Breast epithelium (tissue), 4 donors: ENCODE measurements at regions not wholly inside any gene's neighbourhood (a gene's known extent, or its start where the extent isn't known, plus 50 kb on each side); places are given as distances from the start of the nearest gene placed in this dataset.
"Not testable (repeated sequence)": the region's sequence is repeated elsewhere in the genome, so short reads cannot be mapped to it uniquely, and the experiment has no call there.

Experiments
- DNase-seq, 2 donors: peaks; one replicate each; pipeline ENCODE4 v3.0.0-alpha.2; 2019; ENCODE audit warnings: low spot score in 2 of 2
- H3K27ac ChIP-seq, 2 donors: fragments of 200-600 bp; sonication (generic) in 1 of 2; one replicate each; pipeline ENCODE4 v1.5.1; 2016 to 2019; ENCODE audit warnings: mild to moderate bottlenecking in 1 of 2
- H3K27me3 ChIP-seq, 2 donors: fragments of 200-600 bp; sonication (generic) in 1 of 2; one replicate each; pipeline versions ENCODE4 v1.5.1 to v1.6.0; 2017 to 2019; ENCODE audit warnings: control low read depth in 1 of 2, mild to moderate bottlenecking in 1 of 2
- H3K36me3 ChIP-seq: fragments of 200-600 bp; one replicate; pipeline ENCODE4 v1.5.1; 2019
- H3K4me1 ChIP-seq, 2 donors: fragments of 200-600 bp; sonication (generic); one replicate each; pipeline ENCODE4 v1.5.1; 2016 to 2019; ENCODE audit warnings: control low read depth in 1 of 2
- H3K4me3 ChIP-seq, 3 donors: fragments of 200-600 bp; sonication (generic); 1 replicate in 2 of 3; 2 replicates in 1 of 3; pipeline ENCODE4 v1.5.1; 2016 to 2019; ENCODE audit warnings: mild to moderate bottlenecking in 3 of 3, moderate library complexity in 2 of 3
- H3K9me3 ChIP-seq, 2 donors: fragments of 200-600 bp; sonication (generic) in 1 of 2; one replicate each; pipeline ENCODE4 v1.5.1; 2016 to 2019; ENCODE audit warnings: control low read depth in 1 of 2
- CTCF ChIP-seq, 3 donors: fragments of 450-650 bp; IDR thresholded peaks; one replicate each; pipeline ENCODE4 v1.5.1; 2016 to 2017; ENCODE audit warnings: antibody characterized with exemption in 3 of 3, mild to moderate bottlenecking in 3 of 3, moderate library complexity in 3 of 3
- POLR2A ChIP-seq: fragments of 450-650 bp; IDR thresholded peaks from one replicate; pipeline ENCODE4 v1.6.1; 2016; ENCODE audit warnings: antibody characterized with exemption, mild to moderate bottlenecking, moderate library complexity
- POLR2AphosphoS5 ChIP-seq, 3 donors: sonication (generic); formaldehyde crosslinking; IDR thresholded peaks; one replicate each; pipeline ENCODE4 v1.6.1; 2017; ENCODE audit warnings: antibody characterized with exemption in 3 of 3
- intact Hi-C: fragments of 100-400 bp; cut with DNase I; formaldehyde crosslinking; loops from one replicate; pipeline ENCODE4 v1.15.1; 2023; ENCODE audit warnings: low total_unique reads

GRCh38 chr3:197394464-197395321 lies 96.3 kb upstream of the DLG1 start:
- Histone ChIP-seq H3K27ac (peak overlapping the region; percentile 84 to 90), H3K36me3 (no peaks in the 10 kb centered on the region), H3K4me3 (peak overlapping the region in 1 of 3 donors; percentile 19), H3K27me3 (no peaks in the 10 kb centered on the region), H3K4me1 (no peaks in the 10 kb centered on the region), H3K9me3 (no peaks in the 10 kb centered on the region)
- peak in 1 of 2 donors; percentile 90 for DNase-seq
- TF ChIP-seq POLR2AphosphoS5 (IDR thresholded peaks at IDR 0.05): peak in 1 of 3 donors; percentile 48
- no peak for TF ChIP-seq POLR2A
- intact Hi-C loops: no loop called here

- H3K36me3 ChIP-seq, H3K4me1 ChIP-seq, H3K27me3 ChIP-seq, H3K9me3 ChIP-seq, intact Hi-C loops, DNase-seq: not testable (repeated sequence)
- H3K27ac ChIP-seq: peak overlapping the region; percentile 84 to 90
- H3K4me3 ChIP-seq: peak overlapping the region in 1 of 3 donors; percentile 19
Measured at GRCh38 chr3:197394126-197394463, 95.7 kb upstream of the DLG1 start.

DNA sequence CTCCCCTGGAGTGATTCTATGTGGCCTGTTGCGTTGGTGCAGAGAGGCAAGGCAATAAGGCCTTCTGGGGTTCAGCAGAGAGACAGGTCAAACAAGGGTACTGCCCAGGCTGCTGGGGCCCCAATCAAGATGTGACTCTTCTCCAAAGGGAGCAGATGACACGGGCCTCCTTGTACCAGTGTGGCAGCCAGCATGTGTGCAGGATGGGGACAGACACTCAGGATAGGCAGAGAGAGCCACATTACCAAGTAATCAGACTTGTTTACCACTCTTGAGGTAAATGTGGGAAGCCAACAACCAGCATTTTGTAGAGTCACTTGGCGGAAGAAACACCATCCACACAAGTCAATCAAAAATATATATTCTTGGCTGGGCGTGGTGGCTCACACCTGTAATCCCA lies 95.3 kb upstream of the DLG1 start:
- TF ChIP-seq POLR2AphosphoS5 (IDR thresholded peaks at IDR 0.05) (no peak), CTCF (IDR thresholded peaks at IDR 0.05) (no peak), POLR2A (no peak)
- intact Hi-C loops: no loop called here

DNA sequence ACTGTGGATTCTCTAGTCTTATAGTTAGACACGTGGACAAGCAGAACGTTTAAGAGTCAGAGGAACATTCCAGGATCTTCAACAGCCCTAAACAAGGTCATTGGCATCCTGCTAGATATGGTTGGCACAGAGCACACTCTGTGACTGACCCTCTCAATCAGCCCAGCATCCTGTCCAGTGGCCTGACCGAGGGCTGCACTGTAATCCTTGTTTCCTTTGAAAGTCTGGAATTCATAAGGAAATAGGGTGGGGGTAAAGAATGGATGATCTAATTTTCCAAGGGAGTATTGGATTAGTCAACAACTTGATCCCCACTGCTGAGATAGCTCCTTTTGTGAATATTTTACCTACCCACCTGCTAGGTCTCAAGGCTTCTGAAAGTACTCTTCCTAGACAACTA lies 94.5 kb upstream of the DLG1 start:
- no peaks in the 10 kb centered on the region for H3K4me1 ChIP-seq
- H3K36me3 ChIP-seq: no peaks in the 10 kb centered on the region
- no peaks in the 10 kb centered on the region for H3K9me3 ChIP-seq
- no peak for TF ChIP-seq POLR2A
- intact Hi-C loops: no loop called here
- H3K4me3 ChIP-seq: no peak overlapping the region
- no peak for DNase-seq
- no peak overlapping the region for H3K27ac ChIP-seq
- H3K27me3 ChIP-seq: no peaks in the 10 kb centered on the region

More for the DNA sequence above, 95.3 kb upstream of the DLG1 start:
- Histone ChIP-seq H3K27ac (peak overlapping the region; percentile 84 to 90), H3K27me3 (no peaks in the 10 kb centered on the region), H3K9me3 (no peaks in the 10 kb centered on the region), H3K4me3 (no peak overlapping the region), H3K36me3 (no peaks in the 10 kb centered on the region), H3K4me1 (no peaks in the 10 kb centered on the region)
- no peak for DNase-seq

DNA sequence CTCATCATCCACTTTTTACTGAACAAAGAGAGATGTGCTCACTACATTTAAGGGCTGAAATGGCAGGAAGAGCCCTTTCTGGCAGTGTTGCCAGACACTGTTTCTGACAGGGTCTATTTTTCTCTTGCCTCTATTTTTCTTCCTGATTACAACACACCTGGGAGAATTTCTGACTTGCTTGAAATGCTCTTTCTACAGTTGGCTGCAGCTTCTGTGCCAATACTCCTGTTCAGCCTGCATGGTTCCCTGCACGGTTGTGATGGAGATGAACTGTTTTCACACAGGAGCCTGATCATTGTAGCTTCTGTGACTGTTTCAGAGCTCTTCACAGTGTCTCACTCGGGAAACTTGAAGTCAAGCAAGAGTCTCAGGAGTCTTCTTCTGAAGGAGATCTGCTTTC lies 83.0 kb upstream of the DLG1 start:
- DNase-seq: no peak
- Histone ChIP-seq H3K4me3 (no peak overlapping the region), H3K9me3 (no peaks in the 10 kb centered on the region), H3K36me3 (no peaks in the 10 kb centered on the region), H3K27me3 (no peaks in the 10 kb centered on the region), H3K4me1 (no peaks in the 10 kb centered on the region), H3K27ac (no peak overlapping the region)
- intact Hi-C loops: no loop called here
- TF ChIP-seq POLR2AphosphoS5 (IDR thresholded peaks at IDR 0.05): no peak
- TF ChIP-seq POLR2A: no peak

GRCh38 chr3:197380786-197381185 lies 82.4 kb upstream of the DLG1 start:
- no peaks in the 10 kb centered on the region for H3K27me3 ChIP-seq
- no peaks in the 10 kb centered on the region for H3K36me3 ChIP-seq
- no peaks in the 10 kb centered on the region for H3K4me1 ChIP-seq
- no peak overlapping the region for H3K4me3 ChIP-seq
- no peaks in the 10 kb centered on the region for H3K9me3 ChIP-seq
- intact Hi-C loops: no loop called here
- no peak for DNase-seq
- no peak overlapping the region for H3K27ac ChIP-seq
- TF ChIP-seq CTCF (IDR thresholded peaks at IDR 0.05): no peak
- no peak for TF ChIP-seq POLR2AphosphoS5 (IDR thresholded peaks at IDR 0.05)
- no peak for TF ChIP-seq POLR2A

DNA sequence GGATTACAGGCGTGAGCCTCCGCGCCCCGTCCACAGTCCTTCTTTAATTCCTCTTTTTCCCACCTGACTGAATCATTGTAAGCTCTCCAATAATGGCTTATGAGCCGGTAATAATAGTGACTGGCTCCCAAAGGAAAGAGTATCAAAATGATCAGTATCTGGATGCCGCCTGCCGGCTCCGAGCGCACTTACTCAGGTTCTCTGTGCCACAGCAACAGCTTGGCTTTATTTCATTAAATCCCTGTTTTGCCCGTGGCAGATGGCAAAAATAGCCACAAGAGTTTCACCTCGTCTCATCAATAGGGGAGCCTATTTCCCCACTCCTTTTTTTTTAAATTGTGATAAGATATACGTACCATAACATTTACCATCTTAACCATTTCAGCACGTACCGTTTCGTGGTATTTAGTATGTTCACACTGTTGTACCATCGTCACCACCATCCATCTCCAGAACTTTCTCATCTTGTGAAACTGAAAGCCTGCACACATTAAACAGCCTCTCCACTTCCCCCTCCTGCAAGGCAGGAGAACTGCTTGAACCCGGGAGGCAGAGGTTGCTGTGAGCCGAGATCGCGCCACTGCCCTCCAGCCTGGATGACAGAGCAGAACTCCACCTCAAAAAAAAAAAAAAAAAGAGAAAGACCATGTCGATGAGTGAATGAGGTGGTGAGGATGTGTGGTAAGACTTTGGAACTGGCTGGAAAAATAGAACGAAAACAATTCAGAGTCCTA lies 80.7 kb upstream of the DLG1 start:
- Histone ChIP-seq H3K9me3 (no peaks in the 10 kb centered on the region), H3K36me3 (no peaks in the 10 kb centered on the region), H3K27me3 (no peaks in the 10 kb centered on the region), H3K27ac (peak overlapping the region in 1 of 2 donors; percentile 33), H3K4me1 (no peaks in the 10 kb centered on the region), H3K4me3 (no peak overlapping the region)
- DNase-seq: no peak
- TF ChIP-seq POLR2A: no peak
- no peak for TF ChIP-seq CTCF (IDR thresholded peaks at IDR 0.05)
- TF ChIP-seq POLR2AphosphoS5 (IDR thresholded peaks at IDR 0.05): no peak
- intact Hi-C loops: no loop called here
